Thymus (tissue), 11 donors: ENCODE measurements at regions not wholly inside any gene's neighbourhood (a gene's known extent, or its start where the extent isn't known, plus 50 kb on each side); places are given as distances from the start of the nearest gene placed in this dataset.
"Not testable (repeated sequence)": the region's sequence is repeated elsewhere in the genome, so short reads cannot be mapped to it uniquely, and the experiment has no call there.

Experiments
- DNase-seq, 9 donors: peaks; one replicate each; pipeline ENCODE4 v3.0.0-alpha.2; 2013; ENCODE audit warnings: low spot score in 9 of 9, low read depth in 6 of 9, missing footprints in 1 of 9
- H3K27ac ChIP-seq, 2 donors: one replicate each; pipeline ENCODE4 v1.5.1; 2013; ENCODE audit warnings: control low read depth in 1 of 2, low read depth in 1 of 2, low read length in 1 of 2, mild to moderate bottlenecking in 1 of 2, moderate library complexity in 1 of 2
- H3K27me3 ChIP-seq, 2 donors: one replicate each; pipeline ENCODE4 v1.5.1; 2013; ENCODE audit warnings: low read length in 1 of 2; ENCODE audit not compliant: control insufficient read depth in 2 of 2, insufficient read depth in 1 of 2
- H3K36me3 ChIP-seq, 2 donors: one replicate each; pipeline ENCODE4 v1.5.1; 2013; ENCODE audit warnings: low read length in 1 of 2, mild to moderate bottlenecking in 1 of 2, moderate library complexity in 1 of 2; ENCODE audit not compliant: control insufficient read depth in 2 of 2, insufficient read depth in 2 of 2
- H3K4me1 ChIP-seq, 2 donors: one replicate each; pipeline ENCODE4 v1.5.1; 2013; ENCODE audit warnings: low read length in 2 of 2; ENCODE audit not compliant: control insufficient read depth in 2 of 2, insufficient read depth in 2 of 2
- H3K4me3 ChIP-seq, 2 donors: one replicate each; pipeline ENCODE4 v1.5.1; 2013; ENCODE audit warnings: low read length in 2 of 2, control low read depth in 1 of 2, mild to moderate bottlenecking in 1 of 2
- H3K9me3 ChIP-seq, 2 donors: one replicate each; pipeline ENCODE4 v1.5.1; 2013; ENCODE audit warnings: low read length in 1 of 2, mild to moderate bottlenecking in 1 of 2; ENCODE audit not compliant: control insufficient read depth in 2 of 2, insufficient read depth in 1 of 2
- WGBS: extraction: QIAGEN DNeasy Blood & Tissue Kit; methylation state at CpG from one replicate; pipeline ENCODE4 v1.1.7; 2013; 5-methylcytosine and 5-hydroxymethylcytosine counted together
- donor health status: healthy.

- not testable (repeated sequence) for H3K4me1 ChIP-seq, H3K9me3 ChIP-seq, DNase-seq, H3K27ac ChIP-seq, H3K36me3 ChIP-seq, H3K4me3 ChIP-seq, H3K27me3 ChIP-seq
- WGBS = 97% methylated on average over 25 of the region's 25 CpGs
Measured at GRCh38 chr16:29182940-29183868, 198.4 kb downstream of the LAT start.

GRCh38 chr16:29182501-29182900, 197.6 kb downstream of the LAT start:
- H3K36me3 ChIP-seq = no peaks in the 10 kb centered on the region
- no peaks in the 10 kb centered on the region for H3K4me1 ChIP-seq
- no peak overlapping the region for H3K4me3 ChIP-seq
- DNase-seq = no peak
- no peak overlapping the region for H3K27ac ChIP-seq
- H3K9me3 ChIP-seq = no peaks in the 10 kb centered on the region
- no peaks in the 10 kb centered on the region for H3K27me3 ChIP-seq
- 97% methylated on average over 9 of the region's 9 CpGs for WGBS

GRCh38 chr16:29181921-29182411, 197.1 kb downstream of the LAT start:
- not testable (repeated sequence) for H3K4me1 ChIP-seq, H3K27ac ChIP-seq, DNase-seq, H3K9me3 ChIP-seq, H3K36me3 ChIP-seq, H3K4me3 ChIP-seq, H3K27me3 ChIP-seq
- 93% methylated on average over 17 of the region's 17 CpGs for WGBS

GRCh38 chr16:29181254-29181780, 196.5 kb downstream of the LAT start:
- H3K4me1 ChIP-seq, H3K9me3 ChIP-seq, H3K27ac ChIP-seq, H3K27me3 ChIP-seq, H3K36me3 ChIP-seq, DNase-seq, H3K4me3 ChIP-seq: not testable (repeated sequence)
- 97% methylated on average over 13 of the region's 13 CpGs for WGBS

GRCh38 chr16:29180206-29180600, 195.4 kb downstream of the LAT start:
- not testable (repeated sequence) for H3K27me3 ChIP-seq, H3K4me1 ChIP-seq, H3K36me3 ChIP-seq, DNase-seq, H3K27ac ChIP-seq, H3K4me3 ChIP-seq, H3K9me3 ChIP-seq
- 96% methylated on average over 15 of the region's 15 CpGs for WGBS

- H3K9me3 ChIP-seq, H3K4me3 ChIP-seq, H3K4me1 ChIP-seq, DNase-seq, H3K27me3 ChIP-seq, H3K36me3 ChIP-seq, H3K27ac ChIP-seq: not testable (repeated sequence)
- WGBS = 97% methylated on average over 25 of the region's 25 CpGs
Measured at GRCh38 chr16:29179401-29180205, 194.8 kb downstream of the LAT start.

GRCh38 chr16:29177888-29178726, 193.3 kb downstream of the LAT start:
- not testable (repeated sequence) for H3K9me3 ChIP-seq, H3K27me3 ChIP-seq, H3K4me3 ChIP-seq, H3K4me1 ChIP-seq, H3K36me3 ChIP-seq, DNase-seq, H3K27ac ChIP-seq
- WGBS = 92% methylated on average over 24 of the region's 24 CpGs

- not testable (repeated sequence) for H3K27me3 ChIP-seq, DNase-seq, H3K9me3 ChIP-seq, H3K27ac ChIP-seq, H3K36me3 ChIP-seq, H3K4me3 ChIP-seq, H3K4me1 ChIP-seq
- WGBS = 95% methylated on average over 30 of the region's 30 CpGs
Measured at GRCh38 chr16:29177203-29177887, 192.5 kb downstream of the LAT start.
